ENCODE measurements at regions not wholly inside any gene's neighbourhood (a gene's known extent, or its start where the extent isn't known, plus 50 kb on each side); places are given as distances from the start of the nearest gene placed in this dataset.

- Histone ChIP-seq H3K4me3 (IDR thresholded peaks at IDR 0.05; ENCODE audit: insufficient read depth, low read depth, low read length) (no peak overlapping the region), H3K9ac (no peak overlapping the region), H3K27me3 (ENCODE audit: insufficient read depth, low read depth) (no peaks in the 10 kb centered on the region), H3K36me3 (ENCODE audit: insufficient read depth) (no peaks in the 10 kb centered on the region), H3K79me2 (ENCODE audit: insufficient read depth, low read depth) (no peaks in the 10 kb centered on the region), H4K20me1 (ENCODE audit: insufficient read depth) (no peaks in the 10 kb centered on the region), H3K4me1 (ENCODE audit: low read depth, poor library complexity, severe bottlenecking) (no peaks in the 10 kb centered on the region), H3K27ac (no peak overlapping the region), H3K4me2 (no peak overlapping the region), H2AFZ (ENCODE audit: low read depth) (no peak overlapping the region)
- TF ChIP-seq, protein P1, sequence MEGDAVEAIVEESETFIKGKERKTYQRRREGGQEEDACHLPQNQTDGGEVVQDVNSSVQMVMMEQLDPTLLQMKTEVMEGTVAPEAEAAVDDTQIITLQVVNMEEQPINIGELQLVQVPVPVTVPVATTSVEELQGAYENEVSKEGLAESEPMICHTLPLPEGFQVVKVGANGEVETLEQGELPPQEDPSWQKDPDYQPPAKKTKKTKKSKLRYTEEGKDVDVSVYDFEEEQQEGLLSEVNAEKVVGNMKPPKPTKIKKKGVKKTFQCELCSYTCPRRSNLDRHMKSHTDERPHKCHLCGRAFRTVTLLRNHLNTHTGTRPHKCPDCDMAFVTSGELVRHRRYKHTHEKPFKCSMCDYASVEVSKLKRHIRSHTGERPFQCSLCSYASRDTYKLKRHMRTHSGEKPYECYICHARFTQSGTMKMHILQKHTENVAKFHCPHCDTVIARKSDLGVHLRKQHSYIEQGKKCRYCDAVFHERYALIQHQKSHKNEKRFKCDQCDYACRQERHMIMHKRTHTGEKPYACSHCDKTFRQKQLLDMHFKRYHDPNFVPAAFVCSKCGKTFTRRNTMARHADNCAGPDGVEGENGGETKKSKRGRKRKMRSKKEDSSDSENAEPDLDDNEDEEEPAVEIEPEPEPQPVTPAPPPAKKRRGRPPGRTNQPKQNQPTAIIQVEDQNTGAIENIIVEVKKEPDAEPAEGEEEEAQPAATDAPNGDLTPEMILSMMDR (conservative IDR thresholded peaks at IDR 0.05; ENCODE audit: low read depth, low read length), result no peak
These were observed 687.0 kb downstream of the VGLL3 start for GRCh38 chr3:86303935-86304334.

- Histone ChIP-seq H3K79me2 (ENCODE audit: insufficient read depth, low read depth) (no peaks in the 10 kb centered on the region), H3K9ac (no peak overlapping the region), H4K20me1 (ENCODE audit: insufficient read depth) (no peaks in the 10 kb centered on the region), H2AFZ (ENCODE audit: low read depth) (no peak overlapping the region), H3K27ac (no peak overlapping the region), H3K4me1 (ENCODE audit: low read depth, poor library complexity, severe bottlenecking) (no peaks in the 10 kb centered on the region), H3K4me2 (no peak overlapping the region), H3K4me3 (IDR thresholded peaks at IDR 0.05; ENCODE audit: insufficient read depth, low read depth, low read length) (no peak overlapping the region), H3K36me3 (ENCODE audit: insufficient read depth) (no peaks in the 10 kb centered on the region), H3K27me3 (ENCODE audit: insufficient read depth, low read depth) (no peaks in the 10 kb centered on the region)
- TF ChIP-seq, protein P1 (conservative IDR thresholded peaks at IDR 0.05; ENCODE audit: low read depth, low read length), result no peak
These were observed 708.7 kb downstream of the VGLL3 start for GRCh38 chr3:86282106-86282787.

DNA sequence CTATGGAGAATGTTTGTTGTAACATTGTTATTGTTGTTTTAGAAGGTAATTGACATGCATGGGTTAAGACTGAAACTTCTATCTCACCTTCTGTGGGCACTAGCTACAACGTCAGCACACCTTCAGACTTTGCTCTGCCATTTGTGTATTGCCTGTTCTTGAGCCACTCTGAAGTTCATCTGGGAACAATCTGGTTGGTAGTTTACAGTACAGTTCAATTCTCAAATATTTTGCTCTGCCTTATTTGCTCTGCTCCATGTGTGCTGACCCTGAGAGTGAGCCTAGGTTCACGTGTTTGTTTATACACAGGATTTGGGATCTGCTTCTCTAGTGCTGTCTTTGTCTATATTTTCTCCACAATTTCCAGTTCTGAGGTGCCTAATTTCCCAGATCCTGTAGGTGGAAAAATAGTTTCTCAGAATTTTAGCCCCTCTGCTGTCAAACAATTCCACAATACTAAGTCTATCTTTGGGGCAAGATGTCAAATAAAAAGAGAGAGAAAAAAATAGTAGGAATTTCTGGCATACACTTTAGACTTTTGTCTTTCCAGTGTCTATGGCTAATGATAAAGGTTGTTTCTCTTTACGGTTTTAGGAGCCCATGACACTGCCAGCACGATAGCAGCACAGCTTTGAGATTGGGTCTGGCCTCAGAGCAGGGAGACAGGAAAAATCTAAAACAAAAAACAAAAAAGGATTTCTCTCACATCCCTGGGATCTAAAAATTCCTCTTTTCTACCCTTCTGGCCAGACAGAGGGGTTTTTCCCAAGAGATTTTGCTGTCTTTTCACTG is 721.4 kb downstream of the VGLL3 start:
- TF ChIP-seq, protein P1 (conservative IDR thresholded peaks at IDR 0.05; ENCODE audit: low read depth, low read length), result no peak
- Histone ChIP-seq H2AFZ (ENCODE audit: low read depth) (no peak overlapping the region), H4K20me1 (ENCODE audit: insufficient read depth) (no peaks in the 10 kb centered on the region), H3K4me1 (ENCODE audit: low read depth, poor library complexity, severe bottlenecking) (no peaks in the 10 kb centered on the region), H3K27me3 (ENCODE audit: insufficient read depth, low read depth) (no peaks in the 10 kb centered on the region), H3K36me3 (ENCODE audit: insufficient read depth) (no peaks in the 10 kb centered on the region), H3K4me2 (no peak overlapping the region), H3K4me3 (IDR thresholded peaks at IDR 0.05; ENCODE audit: insufficient read depth, low read depth, low read length) (no peak overlapping the region), H3K27ac (no peak overlapping the region), H3K79me2 (ENCODE audit: insufficient read depth, low read depth) (no peaks in the 10 kb centered on the region), H3K9ac (no peak overlapping the region)

DNA sequence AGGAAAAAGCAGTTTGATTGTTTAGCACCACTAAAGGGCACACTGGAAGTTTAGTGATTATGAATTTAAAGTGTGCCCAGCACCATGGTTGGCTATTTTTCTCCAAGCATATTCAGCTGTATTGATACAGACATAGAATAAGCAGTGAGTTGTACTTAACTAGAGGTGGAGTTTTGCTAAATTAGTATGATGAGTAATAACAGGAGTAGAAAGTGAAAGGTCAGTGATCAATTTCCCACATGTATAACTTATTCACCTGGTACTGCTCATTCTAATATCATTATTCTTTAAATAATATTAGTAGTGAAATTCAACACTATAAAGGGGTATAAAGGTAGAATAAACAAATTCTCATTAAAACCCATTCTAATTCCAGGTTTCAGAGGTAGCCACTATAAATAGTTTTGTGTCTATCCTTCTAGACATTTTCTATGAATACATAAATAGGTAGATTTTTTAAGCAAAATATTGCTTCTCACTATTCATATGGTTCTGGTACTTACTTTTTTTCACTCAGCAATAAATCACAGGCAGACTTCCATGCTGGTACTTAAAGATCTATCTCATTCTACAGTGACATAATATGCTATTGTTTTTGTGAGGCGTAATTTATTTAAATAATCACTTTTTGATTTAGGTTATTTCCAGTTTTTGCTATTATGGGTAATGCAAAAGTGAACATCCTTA is 732.9 kb downstream of the VGLL3 start:
- H2AFZ ChIP-seq (ENCODE audit: low read depth), result no peak overlapping the region
- H3K4me2 ChIP-seq, result no peak overlapping the region
- no peaks in the 10 kb centered on the region for H3K36me3 ChIP-seq (ENCODE audit: insufficient read depth)
- TF ChIP-seq, protein P1 (conservative IDR thresholded peaks at IDR 0.05; ENCODE audit: low read depth, low read length), result no peak
- no peaks in the 10 kb centered on the region for H3K4me1 ChIP-seq (ENCODE audit: low read depth, poor library complexity, severe bottlenecking)
- H3K27me3 ChIP-seq (ENCODE audit: insufficient read depth, low read depth), result no peaks in the 10 kb centered on the region
- H3K4me3 ChIP-seq (IDR thresholded peaks at IDR 0.05; ENCODE audit: insufficient read depth, low read depth, low read length), result no peak overlapping the region
- no peaks in the 10 kb centered on the region for H4K20me1 ChIP-seq (ENCODE audit: insufficient read depth)
- no peaks in the 10 kb centered on the region for H3K79me2 ChIP-seq (ENCODE audit: insufficient read depth, low read depth)
- H3K27ac ChIP-seq, result no peak overlapping the region
- H3K9ac ChIP-seq, result no peak overlapping the region

Measured in KMS-11 (cell line).